ENCODE measurements at regions not wholly inside any gene's neighbourhood (a gene's known extent, or its start where the extent isn't known, plus 50 kb on each side); places are given as distances from the start of the nearest gene placed in this dataset.

- TF ChIP-seq EZH2 (IDR thresholded peaks at IDR 0.05; ENCODE audit: low read length) = no peak
- TF ChIP-seq CTCF (optimal IDR thresholded peaks at IDR 0.05 in 1 of 3, IDR thresholded peaks at IDR 0.05 in 1 of 3, conservative IDR thresholded peaks at IDR 0.05 in 1 of 3; ENCODE audit: extremely low read depth in 1 of 3, insufficient read depth in 2 of 3, low read length in 3 of 3) = no peak
Observed at GRCh38 chr14:95023886-95024285, 133.4 kb downstream of the DICER1 start.

Measured in keratinocyte (primary cell).